NCI-H2171 treated with DMSO at 0.1 percent for 48 hours (cell line): ENCODE measurements at regions not wholly inside any gene's neighbourhood (a gene's known extent, or its start where the extent isn't known, plus 50 kb on each side); places are given as distances from the start of the nearest gene placed in this dataset.
A peak's percentile ranks its signal among the peaks of the same experiment; 100 is the strongest.

Experiments used
- DNase-seq: peaks from one replicate; lab custom pipeline; 2025; lab: John Stamatoyannopoulos, UW

DNA sequence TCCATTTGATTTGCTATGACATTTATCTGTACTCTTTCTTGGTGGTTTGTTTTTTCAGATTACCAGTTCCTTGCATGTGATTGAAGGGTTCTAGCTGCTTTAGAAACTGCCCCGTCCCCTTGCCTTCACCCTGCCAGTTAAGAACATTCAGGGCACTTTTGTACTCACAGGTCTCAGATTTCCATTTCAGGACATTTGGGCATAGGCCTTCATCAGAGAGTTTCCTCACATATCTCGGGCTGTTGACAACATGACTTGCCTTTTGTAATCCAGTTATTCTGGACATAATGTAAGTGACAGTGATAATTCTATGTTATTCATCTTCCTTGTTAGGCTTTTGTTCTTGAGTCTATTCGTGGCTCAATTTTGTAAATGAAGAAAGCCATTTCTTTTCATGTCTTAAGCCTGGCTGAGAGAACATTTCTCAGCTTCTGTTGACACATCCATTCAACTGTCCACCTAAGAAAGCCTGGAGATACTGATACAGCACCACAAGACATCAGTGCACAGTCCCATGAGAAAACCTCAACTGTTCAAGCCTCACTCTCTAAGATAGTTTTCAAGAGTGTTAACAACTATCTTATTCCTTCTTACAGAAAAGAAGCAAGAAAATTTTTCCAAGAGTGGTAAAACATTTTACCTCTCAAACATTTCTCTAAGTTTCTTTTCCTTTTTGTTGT, 209.3 kb upstream of the SGK1 start:
- no peak for DNase-seq

DNA sequence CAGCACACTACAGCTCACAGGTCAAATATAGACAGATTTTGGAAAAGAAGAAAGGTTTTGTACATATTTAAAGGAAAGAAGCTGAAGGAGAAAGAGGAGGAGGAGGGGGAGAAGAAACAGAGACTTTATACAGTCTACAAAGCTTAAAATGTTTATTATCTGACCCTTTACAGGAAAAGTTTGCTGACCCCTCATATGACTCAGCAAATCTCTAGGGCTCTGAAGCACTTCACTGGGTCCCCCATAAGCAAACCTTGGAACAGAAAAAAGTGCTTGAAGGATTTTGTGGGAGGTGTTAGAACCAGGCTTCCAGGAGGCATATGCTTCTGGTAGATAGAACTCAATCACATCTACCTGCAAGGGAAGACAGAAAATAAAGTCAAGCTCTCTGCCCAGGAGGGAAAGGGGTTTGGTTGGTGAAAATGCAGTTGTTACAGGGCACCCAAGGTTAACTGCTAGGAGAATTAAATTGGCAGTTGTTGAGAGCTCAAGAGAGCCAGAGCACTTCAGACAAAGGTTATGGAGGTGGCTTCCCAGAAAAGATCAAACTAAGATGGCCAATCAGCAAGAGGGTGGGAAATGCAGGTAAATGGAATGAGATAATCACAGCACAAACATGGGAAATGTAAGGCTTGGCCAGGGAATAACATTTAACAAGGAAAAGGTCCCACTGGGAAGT, 207.4 kb upstream of the SGK1 start:
- no peak for DNase-seq

DNA sequence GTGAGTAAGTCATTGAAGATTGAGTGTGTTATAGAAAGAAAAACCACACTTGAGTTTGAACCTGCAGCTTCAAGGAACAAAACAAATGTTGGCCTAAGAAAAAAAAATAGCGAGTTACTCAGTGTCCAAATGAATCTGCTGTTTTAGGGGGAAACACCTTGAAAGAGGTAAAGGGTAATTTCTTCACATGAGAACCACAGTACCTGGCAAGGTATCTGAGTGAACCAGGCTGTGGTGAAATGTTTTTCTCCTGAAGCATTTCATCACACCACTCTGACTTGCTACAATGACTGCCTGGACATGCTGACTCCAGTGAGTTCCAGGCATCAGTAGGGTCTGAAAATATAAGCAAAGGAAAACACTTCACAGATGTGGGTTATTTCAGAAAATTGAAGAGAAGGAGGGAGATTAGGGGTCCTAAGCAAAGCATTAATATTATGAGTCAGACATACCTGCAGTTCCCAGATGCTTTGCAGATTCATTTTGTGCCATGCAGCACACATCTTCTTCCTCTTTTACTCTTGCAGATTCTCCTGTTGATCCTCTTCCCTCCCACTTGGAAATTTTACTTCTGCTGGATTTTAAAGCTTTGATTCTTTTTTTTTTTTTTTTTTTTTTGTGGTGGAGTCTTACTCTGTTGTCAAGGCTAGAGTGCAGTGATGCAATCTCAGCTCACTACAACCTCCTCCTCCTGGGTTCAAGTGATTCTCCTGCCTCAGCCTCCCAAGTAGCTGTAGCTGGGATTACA, 206.2 kb upstream of the SGK1 start:
- no peak for DNase-seq

DNA sequence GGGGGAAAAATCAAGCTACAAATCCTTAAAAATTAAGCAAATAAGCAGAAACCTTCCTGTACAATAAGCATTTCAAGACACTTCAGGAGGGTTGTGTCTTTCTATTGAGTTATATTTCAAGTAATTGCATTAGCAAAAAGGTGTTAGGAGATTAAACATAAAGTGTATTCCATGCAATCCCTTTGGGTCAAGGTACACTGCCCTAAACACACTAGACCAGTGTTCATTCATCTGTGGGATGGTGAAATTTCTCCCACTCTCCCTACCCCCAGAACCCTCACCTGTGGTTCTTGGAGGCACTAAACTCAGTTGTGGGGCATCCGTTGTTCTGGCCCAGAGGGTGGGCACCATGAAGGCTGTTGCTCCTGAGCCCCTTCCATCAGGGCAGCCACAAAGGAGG, 205.1 kb upstream of the SGK1 start:
- no peak for DNase-seq

DNA sequence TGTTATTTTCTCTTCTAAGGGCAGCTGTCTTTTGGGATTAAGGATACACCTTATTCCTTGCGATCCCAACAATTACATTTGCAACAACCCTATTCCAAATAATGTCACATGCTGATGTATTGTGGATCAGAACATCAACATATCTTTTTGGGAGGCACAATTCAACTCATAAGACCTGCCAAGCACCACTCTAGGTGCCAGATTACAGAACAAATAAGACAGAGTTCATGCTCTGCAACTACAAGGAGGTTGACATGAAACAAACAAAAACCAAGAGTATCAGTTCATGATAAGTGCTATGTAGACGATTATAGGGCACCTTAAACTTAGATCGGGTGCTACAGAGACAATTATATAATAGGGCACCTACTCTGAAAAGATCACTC, 203.2 kb upstream of the SGK1 start:
- no peak for DNase-seq

DNA sequence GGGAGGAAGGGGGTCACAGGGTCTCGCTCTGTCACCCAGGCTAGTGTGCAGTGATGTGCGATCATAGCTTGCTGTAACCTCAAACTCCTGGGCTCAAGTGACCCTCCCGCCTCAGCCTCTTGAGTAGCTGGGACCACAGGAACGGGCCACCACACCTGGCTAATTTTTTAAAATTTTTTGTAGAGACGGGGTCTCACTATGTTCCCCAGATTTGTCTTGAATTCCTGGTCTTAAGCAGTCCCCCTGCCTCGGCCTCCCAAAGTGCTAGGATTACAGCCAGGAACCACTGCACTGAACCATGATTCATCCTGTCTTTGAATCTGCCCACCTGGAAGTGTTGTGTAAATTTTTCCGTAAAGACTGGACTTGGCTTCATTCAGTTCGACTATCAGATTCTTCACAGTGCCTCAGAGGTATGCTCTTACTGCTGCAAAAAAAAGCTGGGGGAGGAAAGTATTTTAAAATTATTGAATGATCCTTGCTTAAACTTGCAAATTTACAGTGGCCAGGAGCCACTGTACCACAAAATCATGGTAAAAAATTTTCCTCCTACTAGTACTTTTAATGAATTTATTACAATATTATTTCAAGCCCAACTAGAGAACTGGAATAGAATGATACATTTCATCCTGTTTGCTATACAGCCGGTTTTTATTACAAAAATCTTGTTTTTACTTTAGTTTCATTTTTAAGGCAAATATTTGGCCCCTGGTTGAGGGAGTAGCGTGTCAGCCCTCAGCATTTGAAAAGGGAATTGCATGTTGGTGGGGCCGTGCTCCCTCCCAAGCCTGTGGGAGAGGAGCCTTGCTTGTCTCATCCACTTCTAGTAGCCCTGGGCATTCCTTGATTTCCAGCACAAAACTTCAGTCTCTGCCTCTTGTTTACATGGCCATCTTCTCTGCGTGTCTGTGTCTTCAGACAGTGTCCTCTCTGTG, 202.5 kb upstream of the SGK1 start:
- no peak for DNase-seq

DNA sequence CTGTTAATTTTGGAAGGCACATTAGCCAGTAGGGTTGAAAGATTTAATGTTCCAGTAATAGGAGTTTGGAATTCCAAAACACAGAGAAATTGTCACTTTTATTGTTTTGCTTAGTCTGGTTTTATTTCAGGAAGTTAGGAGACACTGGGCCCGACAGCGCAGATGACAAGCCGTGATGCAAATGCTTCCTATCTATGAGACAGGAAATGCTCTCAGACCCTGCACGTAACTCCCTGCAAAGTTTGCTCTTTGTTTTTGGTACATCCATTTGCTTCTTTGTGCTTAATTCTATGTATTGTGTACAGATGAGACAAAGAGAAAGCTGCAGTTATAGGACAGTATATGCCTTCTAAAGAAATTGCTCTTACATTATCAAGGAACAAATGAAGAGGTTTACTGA, 201.6 kb upstream of the SGK1 start:
- no peak for DNase-seq

DNA sequence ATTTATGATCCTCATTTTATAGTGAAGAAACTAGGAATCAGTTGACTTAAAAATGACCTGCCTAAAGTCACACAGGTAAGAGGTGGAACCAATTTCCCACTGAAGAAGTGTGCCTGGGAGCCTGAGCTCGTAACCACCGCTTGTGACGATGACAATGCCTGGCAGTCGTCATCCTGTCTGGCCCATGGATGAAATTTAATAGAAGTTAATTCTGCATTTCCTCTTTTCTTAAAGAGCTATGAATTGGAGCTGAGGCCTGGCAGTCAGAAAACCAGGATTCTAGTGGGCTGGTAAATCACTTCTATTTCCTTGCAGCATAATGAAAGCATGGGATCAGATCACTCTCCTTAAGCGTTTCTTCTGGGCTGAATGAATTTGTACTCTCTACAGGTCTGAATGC, 200.0 kb upstream of the SGK1 start:
- DNase-seq = no peak

DNA sequence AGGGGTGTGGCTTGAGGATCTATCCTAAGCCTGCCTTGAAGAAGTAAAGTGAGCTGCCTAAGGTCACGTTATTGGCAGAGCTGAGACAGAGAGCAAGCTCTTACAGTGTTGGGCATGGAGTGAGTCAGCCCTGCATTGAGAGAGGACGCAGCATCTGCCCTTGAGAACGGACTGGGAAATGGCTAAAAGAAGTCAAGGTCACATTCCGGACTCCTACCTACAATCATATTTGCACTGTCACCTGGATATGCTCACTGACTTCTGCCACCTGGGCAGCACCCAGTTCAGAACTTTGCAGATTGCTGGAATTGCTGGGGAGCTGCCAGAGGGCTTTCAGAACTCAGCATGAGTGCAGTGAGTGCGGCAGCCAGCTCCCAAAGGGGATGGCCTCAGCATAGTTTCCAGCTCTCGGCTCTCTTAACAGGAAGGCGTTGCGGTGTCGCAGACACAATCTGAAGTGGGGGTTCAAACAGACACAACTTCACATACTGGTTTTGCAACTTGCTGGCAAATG, 199.3 kb upstream of the SGK1 start:
- peak; percentile 26 for DNase-seq

DNA sequence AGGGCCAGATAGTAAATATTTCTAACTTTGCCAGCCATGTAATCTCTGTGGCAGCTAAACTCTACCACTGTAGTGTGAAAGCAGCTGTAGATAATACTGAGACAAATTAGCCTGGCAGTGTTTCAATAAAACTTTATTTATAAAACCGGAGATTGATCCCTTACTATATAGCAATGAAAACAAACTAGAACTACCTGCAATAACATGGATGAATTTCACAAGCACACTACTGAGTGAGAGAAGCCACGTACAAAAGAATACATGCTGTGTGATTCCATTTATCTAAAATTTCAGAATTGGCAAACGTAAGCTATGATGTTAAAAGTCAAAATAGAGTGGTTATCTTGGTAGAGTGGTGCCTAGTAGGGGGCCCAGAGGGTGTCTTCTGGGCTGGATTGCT, 198.7 kb upstream of the SGK1 start:
- no peak for DNase-seq

DNA sequence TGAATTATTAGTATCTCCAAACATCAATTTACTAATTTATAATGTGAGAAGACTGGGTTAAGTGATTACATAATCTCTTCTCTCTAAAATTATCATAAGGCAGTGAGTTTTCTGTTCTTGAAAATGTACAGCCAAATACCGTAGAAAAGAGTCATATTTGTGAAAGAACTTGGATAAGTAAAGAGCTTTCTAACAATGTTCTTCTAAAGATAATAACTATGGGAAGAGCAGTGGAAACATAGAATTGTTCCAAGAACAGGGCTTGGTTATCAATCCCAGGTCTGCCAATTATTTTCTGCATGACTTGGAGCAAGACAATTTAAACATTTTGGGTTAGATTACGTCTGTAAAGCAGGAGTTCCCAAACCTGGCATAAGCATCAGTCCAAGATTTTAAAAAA, 198.1 kb upstream of the SGK1 start:
- DNase-seq = no peak

DNA sequence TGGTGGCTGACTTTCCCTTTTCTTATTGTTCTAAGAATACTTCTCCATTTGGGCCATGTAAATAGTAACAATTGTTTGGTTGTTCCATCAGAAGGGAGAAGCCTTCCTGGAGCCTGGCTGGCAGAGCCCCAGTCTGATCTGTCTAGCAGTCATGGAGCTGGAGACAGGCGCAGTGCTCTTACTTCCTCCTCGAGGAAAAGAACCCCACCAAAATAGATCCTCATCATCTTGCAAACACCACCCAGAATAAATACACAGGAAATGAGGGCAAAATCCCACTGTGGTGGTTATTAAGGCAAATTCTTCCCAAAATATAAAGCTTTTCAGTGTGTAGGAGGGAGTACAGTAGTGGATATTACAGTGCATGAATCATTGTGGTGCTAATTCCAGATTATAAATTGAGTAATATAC, 195.1 kb upstream of the SGK1 start:
- DNase-seq = no peak

DNA sequence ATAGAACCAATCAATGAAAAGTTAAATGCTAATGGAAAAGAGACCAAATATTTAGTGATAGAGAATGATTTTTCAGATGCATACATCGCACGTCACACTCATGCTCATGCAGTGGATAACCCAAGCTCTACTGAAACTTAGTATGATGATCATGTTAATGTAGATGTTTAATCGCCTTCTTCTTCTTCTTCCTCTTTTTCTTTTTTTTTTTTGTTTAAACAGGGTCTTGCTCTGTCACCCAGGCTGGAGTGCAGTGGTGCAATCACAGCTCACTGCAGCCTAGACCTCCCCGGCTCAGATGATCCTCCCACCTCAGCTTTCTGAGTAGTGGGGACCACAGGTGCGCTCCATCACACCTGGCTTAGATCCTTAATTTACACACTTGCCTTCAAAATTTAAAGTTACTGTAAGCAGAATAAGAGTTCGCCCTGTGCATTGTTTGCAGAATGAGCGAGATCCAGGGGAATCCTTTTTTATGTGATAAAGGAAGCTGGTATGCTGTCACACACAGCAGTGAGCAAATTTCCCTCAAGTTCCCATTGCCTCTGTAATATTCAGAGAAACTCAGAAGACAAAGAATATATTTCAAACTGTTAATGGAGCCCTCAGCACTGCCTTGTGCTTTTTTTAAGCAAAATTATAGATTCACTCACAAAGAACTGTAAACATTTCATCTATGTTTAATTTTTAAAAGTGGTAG, 194.2 kb upstream of the SGK1 start:
- DNase-seq = no peak

DNA sequence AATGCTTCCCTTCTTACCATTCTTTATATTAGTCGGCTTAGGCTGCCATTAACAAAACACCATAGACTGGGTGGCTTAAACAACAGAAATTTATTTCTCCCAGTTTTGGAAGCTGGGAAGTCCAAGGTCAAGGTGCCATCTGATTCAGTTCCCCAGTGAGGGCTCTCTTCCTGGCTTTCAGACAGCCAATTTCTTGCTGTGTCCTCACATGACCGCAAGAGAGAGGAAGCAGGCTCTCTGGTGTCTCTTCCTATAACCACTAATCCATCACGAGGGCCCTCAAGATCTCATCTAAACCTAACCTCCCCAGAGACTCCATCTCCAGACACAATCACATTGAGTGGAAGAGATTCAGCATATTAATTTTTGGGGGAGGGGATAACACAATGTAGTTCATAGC, 193.0 kb upstream of the SGK1 start:
- no peak for DNase-seq

DNA sequence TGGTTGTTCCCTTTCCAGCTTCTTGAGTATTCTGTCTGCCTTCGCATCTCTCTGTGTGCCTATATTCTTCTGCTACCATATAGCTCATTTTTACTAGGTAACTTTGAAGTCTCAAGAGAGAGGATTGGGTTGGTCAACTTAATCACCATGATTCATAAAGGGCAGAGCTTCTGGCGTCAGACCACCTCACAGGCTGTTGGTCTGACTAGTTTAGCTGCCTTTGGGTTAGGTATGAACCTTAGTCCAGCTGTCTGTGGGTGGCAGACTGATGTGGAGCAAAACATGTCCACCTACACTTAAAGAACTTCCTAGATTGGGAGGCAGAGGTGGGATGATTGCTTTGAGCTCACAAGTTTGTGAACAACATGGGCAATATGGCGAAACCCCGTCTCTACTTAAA, 192.2 kb upstream of the SGK1 start:
- no peak for DNase-seq

DNA sequence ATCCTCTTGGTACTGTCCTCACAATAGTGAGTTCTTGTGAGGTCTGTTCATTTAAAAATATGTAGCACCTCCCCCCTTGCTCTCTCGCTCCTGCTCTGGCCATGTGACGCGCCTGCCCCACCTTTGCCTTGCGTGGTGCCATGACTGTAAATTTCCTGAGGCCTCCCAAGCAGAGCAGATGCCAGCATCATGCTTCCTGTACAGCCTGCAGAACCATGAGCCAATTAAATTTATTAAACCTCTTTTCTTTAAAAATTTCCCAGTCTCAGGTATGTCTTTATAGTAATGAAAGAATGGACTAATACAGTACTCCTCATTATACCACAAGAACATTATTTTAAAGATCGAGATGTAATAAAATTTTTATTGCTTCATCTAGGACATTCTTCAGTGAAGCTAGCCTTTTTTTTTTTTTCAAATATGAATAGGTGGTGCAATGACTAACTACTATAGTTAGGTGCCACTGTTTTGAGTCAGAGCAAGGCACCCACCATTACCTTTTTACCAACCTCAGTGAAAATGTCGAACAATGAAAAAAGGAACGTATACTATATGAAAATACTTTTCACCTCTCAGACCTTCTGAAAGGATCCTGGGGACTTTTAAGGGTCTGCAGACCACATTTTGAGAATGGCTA, 191.1 kb upstream of the SGK1 start:
- no peak for DNase-seq

DNA sequence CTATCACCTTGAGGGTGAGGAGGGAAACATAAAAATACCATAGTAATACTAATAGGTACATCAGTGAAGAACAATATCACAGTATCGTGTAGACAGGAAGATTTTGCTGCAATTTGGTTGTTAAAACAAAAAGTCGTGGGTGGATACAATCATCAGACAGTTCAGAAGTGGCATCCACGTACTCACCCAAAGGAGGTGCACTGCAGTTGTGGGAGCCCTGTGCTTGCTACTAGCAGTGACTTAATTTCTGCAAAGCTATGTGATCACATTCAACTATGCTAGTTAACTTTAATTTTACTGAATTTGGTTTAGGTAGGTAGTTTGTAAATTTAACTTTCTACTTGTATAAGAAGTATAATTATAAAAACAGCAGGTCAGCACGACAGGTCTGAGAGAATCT, 188.2 kb upstream of the SGK1 start:
- DNase-seq = no peak

DNA sequence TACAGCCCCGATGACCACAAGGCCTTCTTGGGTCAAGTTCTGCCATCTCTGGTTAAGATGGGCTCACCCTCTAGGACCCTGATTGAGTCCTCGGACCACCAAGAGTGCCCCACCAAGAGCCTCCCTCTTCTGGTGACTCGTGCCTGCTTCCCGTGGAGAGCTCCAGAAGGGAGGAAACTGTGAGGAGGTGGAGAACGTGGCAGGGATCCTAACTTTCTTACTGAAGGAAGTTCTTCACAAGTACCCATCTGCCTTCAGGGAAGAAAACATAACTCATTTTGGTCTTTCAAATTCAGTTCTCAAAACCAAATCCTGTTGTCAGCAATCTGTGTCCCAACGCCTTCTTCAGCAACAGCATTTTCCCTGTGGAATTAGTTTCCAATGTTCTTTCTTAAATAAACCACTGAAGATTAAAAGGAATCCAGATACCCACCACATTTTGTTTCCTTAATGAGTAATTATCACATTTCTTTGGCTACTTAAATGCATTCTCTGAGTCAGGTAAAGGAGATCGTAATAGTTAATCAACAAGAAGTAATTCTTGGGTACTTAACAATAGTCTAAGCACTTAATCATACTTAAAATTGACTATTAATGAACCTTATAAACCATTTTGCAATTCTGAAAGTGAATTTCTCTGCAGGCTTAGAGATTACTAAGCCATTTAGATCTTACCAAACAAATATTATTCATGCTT, 185.8 kb upstream of the SGK1 start:
- DNase-seq = no peak

DNA sequence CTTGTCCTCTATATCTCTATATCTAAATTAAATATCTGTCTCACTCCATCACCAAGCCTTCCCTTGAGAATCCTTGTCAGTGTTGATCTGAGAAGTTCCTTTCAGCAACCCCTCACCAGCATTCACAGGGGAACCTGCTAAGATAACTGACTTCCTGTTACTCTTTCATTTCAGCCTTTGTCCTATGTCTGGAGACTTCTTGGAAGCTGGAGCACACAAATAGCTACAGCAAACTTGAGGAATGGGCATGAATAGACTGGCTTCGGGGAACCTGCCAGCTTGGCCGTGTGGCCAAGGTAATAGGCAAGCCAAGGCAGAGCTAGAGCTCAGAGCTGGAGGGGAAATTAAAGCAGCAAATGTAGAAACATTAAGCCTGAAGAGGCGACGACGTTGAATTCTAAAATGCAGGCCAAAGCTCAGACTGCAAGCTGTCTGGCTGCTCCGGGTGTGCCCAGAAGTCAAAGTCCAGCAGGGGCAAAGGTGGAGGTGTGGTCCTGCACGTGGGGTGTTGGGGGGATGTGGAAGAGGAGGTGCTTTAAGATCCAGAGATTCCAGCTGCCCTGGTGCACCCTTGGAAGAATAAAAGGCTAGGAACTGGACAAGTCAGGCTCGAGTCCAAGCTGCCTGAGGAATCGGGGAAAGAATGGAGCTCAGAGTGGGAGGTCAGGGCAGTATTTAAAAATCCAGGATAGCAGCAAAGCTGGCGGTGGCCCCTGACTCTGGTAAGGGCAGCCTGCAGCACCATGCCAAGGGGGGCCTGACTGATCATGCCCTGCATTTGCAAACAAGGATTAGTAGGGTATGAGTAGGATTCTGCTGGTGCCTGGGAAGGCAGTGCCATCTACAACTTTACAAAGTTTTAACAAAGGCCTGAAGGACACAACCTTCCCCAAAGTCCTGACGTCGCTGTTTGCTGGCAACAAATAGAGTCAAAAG, 185.0 kb upstream of the SGK1 start:
- DNase-seq = no peak
